GM18873 (cell line): ENCODE measurements at regions not wholly inside any gene's neighbourhood (a gene's known extent, or its start where the extent isn't known, plus 50 kb on each side); places are given as distances from the start of the nearest gene placed in this dataset.

ENCODE experiments used
- ATAC-seq: cut with Tn5 transposase; IDR thresholded peaks from one replicate; pipeline ENCODE4 v1.9.1; 2021; ENCODE audit warnings: mild to moderate bottlenecking, moderate library complexity, moderate number of reproducible peaks; ENCODE audit not compliant: unreplicated experiment, low FRiP score

- ATAC-seq = no peak
Observed at GRCh38 chr4:43339435-43339834, 446.9 kb downstream of the GRXCR1 start.

- no peak for ATAC-seq
Observed at GRCh38 chr4:43341741-43342140, 449.2 kb downstream of the GRXCR1 start.

- ATAC-seq = no peak
Observed at GRCh38 chr4:43343298-43343697, 450.8 kb downstream of the GRXCR1 start.

- no peak for ATAC-seq
Observed at GRCh38 chr4:43345323-43345925, 452.9 kb downstream of the GRXCR1 start.

GRCh38 chr4:43348591-43348990 is 456.1 kb downstream of the GRXCR1 start:
- no peak for ATAC-seq

GRCh38 chr4:43351970-43352806 is 459.7 kb downstream of the GRXCR1 start:
- no peak for ATAC-seq

GRCh38 chr4:43352859-43353258 is 460.3 kb downstream of the GRXCR1 start:
- ATAC-seq = no peak

GRCh38 chr4:43353552-43353951 is 461.0 kb downstream of the GRXCR1 start:
- ATAC-seq = no peak

- no peak for ATAC-seq
Observed at GRCh38 chr4:43356786-43357185, 464.3 kb downstream of the GRXCR1 start.

GRCh38 chr4:43357252-43357974 is 464.9 kb downstream of the GRXCR1 start:
- no peak for ATAC-seq

GRCh38 chr4:43360296-43360695 is 467.8 kb downstream of the GRXCR1 start:
- no peak for ATAC-seq

- ATAC-seq = no peak
Observed at GRCh38 chr4:43362875-43363636, 470.5 kb downstream of the GRXCR1 start.

- ATAC-seq = no peak
Observed at GRCh38 chr4:43369036-43369594, 476.6 kb downstream of the GRXCR1 start.

- no peak for ATAC-seq
Observed at GRCh38 chr4:43373201-43373600, 480.7 kb downstream of the GRXCR1 start.

GRCh38 chr4:43374216-43374751 is 481.8 kb downstream of the GRXCR1 start:
- ATAC-seq = no peak

- no peak for ATAC-seq
Observed at GRCh38 chr4:43379016-43379415, 486.5 kb downstream of the GRXCR1 start.

GRCh38 chr4:43380093-43380492 is 487.6 kb downstream of the GRXCR1 start:
- no peak for ATAC-seq

GRCh38 chr4:43391069-43391468 is 498.6 kb downstream of the GRXCR1 start:
- ATAC-seq = no peak

GRCh38 chr4:43394976-43395375 is 502.5 kb downstream of the GRXCR1 start:
- ATAC-seq = no peak

- no peak for ATAC-seq
Observed at GRCh38 chr4:43399726-43400125, 507.2 kb downstream of the GRXCR1 start.
